SH-SY5Y (cell line): ENCODE measurements at regions not wholly inside any gene's neighbourhood (a gene's known extent, or its start where the extent isn't known, plus 50 kb on each side); places are given as distances from the start of the nearest gene placed in this dataset.

Source experiments
- GATA2 ChIP-seq: IDR thresholded peaks from 2 replicates; pipeline ENCODE4 v1.6.1; 2011; ENCODE audit warnings: mild to moderate bottlenecking, low read depth, low read length
- GATA3 ChIP-seq: IDR thresholded peaks from 2 replicates; pipeline ENCODE4 v1.6.1; 2011; ENCODE audit warnings: low read depth, mild to moderate bottlenecking, low read length, moderate library complexity

- TF ChIP-seq GATA2 (no peak), GATA3 (no peak)
Measured at GRCh38 chr20:57874141-57874540, 164.3 kb upstream of the PMEPA1 start.
